ENCODE measurements at regions not wholly inside any gene's neighbourhood (a gene's known extent, or its start where the extent isn't known, plus 50 kb on each side); places are given as distances from the start of the nearest gene placed in this dataset.

DNA sequence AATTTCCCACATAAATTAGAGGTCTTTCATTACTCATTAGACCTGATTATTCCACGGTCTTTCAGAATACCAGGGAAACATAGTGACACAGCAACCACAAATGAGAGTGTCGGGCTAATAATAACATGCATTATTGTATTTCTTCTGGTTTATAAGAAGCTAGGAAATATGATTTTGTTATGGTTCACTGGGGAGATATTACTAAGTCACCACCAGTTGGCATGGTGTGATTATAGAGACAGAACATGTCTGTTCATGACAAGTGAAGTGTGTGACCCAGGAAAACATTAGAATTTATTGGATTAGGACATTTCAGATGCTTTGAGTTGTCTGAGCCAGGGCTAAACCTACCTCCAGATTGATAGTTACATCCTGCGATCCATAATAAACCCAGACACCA, 494.4 kb downstream of the FBXO15 start:
- TF ChIP-seq POLR2A (IDR thresholded peaks at IDR 0.05): no peak
- TF ChIP-seq, protein P1, sequence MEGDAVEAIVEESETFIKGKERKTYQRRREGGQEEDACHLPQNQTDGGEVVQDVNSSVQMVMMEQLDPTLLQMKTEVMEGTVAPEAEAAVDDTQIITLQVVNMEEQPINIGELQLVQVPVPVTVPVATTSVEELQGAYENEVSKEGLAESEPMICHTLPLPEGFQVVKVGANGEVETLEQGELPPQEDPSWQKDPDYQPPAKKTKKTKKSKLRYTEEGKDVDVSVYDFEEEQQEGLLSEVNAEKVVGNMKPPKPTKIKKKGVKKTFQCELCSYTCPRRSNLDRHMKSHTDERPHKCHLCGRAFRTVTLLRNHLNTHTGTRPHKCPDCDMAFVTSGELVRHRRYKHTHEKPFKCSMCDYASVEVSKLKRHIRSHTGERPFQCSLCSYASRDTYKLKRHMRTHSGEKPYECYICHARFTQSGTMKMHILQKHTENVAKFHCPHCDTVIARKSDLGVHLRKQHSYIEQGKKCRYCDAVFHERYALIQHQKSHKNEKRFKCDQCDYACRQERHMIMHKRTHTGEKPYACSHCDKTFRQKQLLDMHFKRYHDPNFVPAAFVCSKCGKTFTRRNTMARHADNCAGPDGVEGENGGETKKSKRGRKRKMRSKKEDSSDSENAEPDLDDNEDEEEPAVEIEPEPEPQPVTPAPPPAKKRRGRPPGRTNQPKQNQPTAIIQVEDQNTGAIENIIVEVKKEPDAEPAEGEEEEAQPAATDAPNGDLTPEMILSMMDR (IDR thresholded peaks at IDR 0.05): no peak

Measured in vagina (tissue), 2 donors.